H9 (cell line): ENCODE measurements at regions not wholly inside any gene's neighbourhood (a gene's known extent, or its start where the extent isn't known, plus 50 kb on each side); places are given as distances from the start of the nearest gene placed in this dataset.

Experiments
- DNase-seq: peaks from one replicate; pipeline ENCODE4 v3.0.0-alpha.2; 2017
- H2AFZ ChIP-seq: one replicate; pipeline ENCODE4 v1.6.1; 2013; ENCODE audit warnings: mild to moderate bottlenecking, low read length, control low read depth, moderate library complexity
- H2AK5ac ChIP-seq: 2 replicates; pipeline ENCODE4 v1.6.1; 2013; ENCODE audit warnings: low read length, control low read depth, mixed read lengths; ENCODE audit not compliant: insufficient read length
- H2BK120ac ChIP-seq: one replicate; pipeline ENCODE4 v1.6.1; 2013; ENCODE audit warnings: low read depth, mild to moderate bottlenecking, low read length, control low read depth, inconsistent platforms; ENCODE audit not compliant: poor library complexity, severe bottlenecking
- H2BK12ac ChIP-seq: 2 replicates; pipeline ENCODE4 v1.6.1; 2013; ENCODE audit warnings: low read length, control low read depth, mixed read lengths, low read depth; ENCODE audit not compliant: insufficient read length
- H2BK15ac ChIP-seq: 2 replicates; pipeline ENCODE4 v1.6.1; 2013; ENCODE audit warnings: low read depth, low read length, control low read depth
- H2BK20ac ChIP-seq: one replicate; pipeline ENCODE4 v1.6.1; 2013; ENCODE audit warnings: low read depth, mild to moderate bottlenecking, low read length, control low read depth, inconsistent platforms; ENCODE audit not compliant: poor library complexity, severe bottlenecking
- H2BK5ac ChIP-seq: 2 replicates; pipeline ENCODE4 v1.6.1; 2013; ENCODE audit warnings: low read length, control low read depth, mixed read lengths; ENCODE audit not compliant: insufficient read length
- H3K14ac ChIP-seq: 2 replicates; pipeline ENCODE4 v1.6.1; 2013; ENCODE audit warnings: low read length, control low read depth; ENCODE audit not compliant: insufficient read depth
- H3K18ac ChIP-seq: 2 replicates; pipeline ENCODE4 v1.6.1; 2013; ENCODE audit warnings: low read depth, mild to moderate bottlenecking, mixed read lengths, low read length, control low read depth; ENCODE audit not compliant: insufficient read length
- H3K23ac ChIP-seq: 2 replicates; pipeline ENCODE4 v1.6.1; 2013; ENCODE audit warnings: low read length, control low read depth, mixed read lengths, low read depth; ENCODE audit not compliant: insufficient read length
- H3K23me2 ChIP-seq: 2 replicates; pipeline ENCODE4 v1.6.1; 2013; ENCODE audit warnings: low read depth, mild to moderate bottlenecking, mixed read lengths, low read length, control low read depth; ENCODE audit not compliant: insufficient read length, poor library complexity, severe bottlenecking
- H3K27ac ChIP-seq: 2 replicates; pipeline ENCODE4 v1.5.1; 2013; ENCODE audit warnings: low read length, control low read depth, mixed read lengths, low read depth; ENCODE audit not compliant: insufficient read length
- H3K27me3 ChIP-seq: 2 replicates; pipeline ENCODE4 v1.6.1; 2013; ENCODE audit warnings: low read length, control low read depth, inconsistent platforms; ENCODE audit not compliant: insufficient read depth
- H3K4ac ChIP-seq: 2 replicates; pipeline ENCODE4 v1.6.1; 2013; ENCODE audit warnings: low read depth, mild to moderate bottlenecking, control low read depth, inconsistent platforms, low read length, moderate library complexity
- H3K4me1 ChIP-seq: 2 replicates; pipeline ENCODE4 v1.6.1; 2013; ENCODE audit warnings: low read length, control low read depth, inconsistent platforms; ENCODE audit not compliant: insufficient read depth
- H3K4me2 ChIP-seq: 2 replicates; pipeline ENCODE4 v1.6.1; 2013; ENCODE audit warnings: low read length, control low read depth, mixed read lengths; ENCODE audit not compliant: insufficient read length, insufficient read depth
- H3K56ac ChIP-seq: 2 replicates; pipeline ENCODE4 v1.6.1; 2013; ENCODE audit warnings: low read depth, mild to moderate bottlenecking, mixed read lengths, low read length, control low read depth; ENCODE audit not compliant: insufficient read length
- H3K79me1 ChIP-seq: 2 replicates; pipeline ENCODE4 v1.6.1; 2013; ENCODE audit warnings: low read depth, mild to moderate bottlenecking, moderate library complexity, low read length, control low read depth, inconsistent platforms; ENCODE audit not compliant: insufficient read depth, poor library complexity, severe bottlenecking
- H3K79me2 ChIP-seq: 2 replicates; pipeline ENCODE4 v1.6.1; 2013; ENCODE audit warnings: low read length, control low read depth, inconsistent platforms; ENCODE audit not compliant: insufficient read depth
- H3K9ac ChIP-seq: 2 replicates; pipeline ENCODE4 v1.6.1; 2013; ENCODE audit warnings: low read length, control low read depth, mixed read lengths; ENCODE audit not compliant: insufficient read length; ENCODE audit errors: extremely low read depth
- H3K9me3 ChIP-seq: one replicate; pipeline ENCODE4 v1.6.1; 2013; ENCODE audit warnings: low read depth, low read length, inconsistent platforms; ENCODE audit not compliant: control insufficient read depth
- H3T11ph ChIP-seq: one replicate; pipeline ENCODE4 v1.6.1; 2013; ENCODE audit warnings: mild to moderate bottlenecking, low read length, control low read depth, inconsistent platforms
- H4K20me1 ChIP-seq: one replicate; pipeline ENCODE4 v1.6.1; 2013; ENCODE audit not compliant: control insufficient read depth, insufficient read length, insufficient read depth
- H4K5ac ChIP-seq: 2 replicates; pipeline ENCODE4 v1.6.1; 2013; ENCODE audit warnings: low read depth, mild to moderate bottlenecking, mixed read lengths, low read length, control low read depth; ENCODE audit not compliant: insufficient read length
- H4K8ac ChIP-seq: replicated peaks from 2 replicates; pipeline ENCODE4 v1.6.1; 2013; ENCODE audit warnings: low read length, control low read depth, mixed read lengths, low read depth; ENCODE audit not compliant: insufficient read length
- H4K91ac ChIP-seq: 2 replicates; pipeline ENCODE4 v1.6.1; 2013; ENCODE audit warnings: low read depth, mild to moderate bottlenecking, moderate library complexity, mixed read lengths, low read length, control low read depth; ENCODE audit not compliant: insufficient read length
- H3K27ac Mint-ChIP-seq, 3 experiments: 2 replicates in 2 of 3; 3 replicates in 1 of 3; pipeline ENCODE4 v1.8.0; 2020 to 2021; ENCODE audit warnings: mixed read lengths in 3 of 3, mild to moderate bottlenecking in 1 of 3, moderate library complexity in 1 of 3
- H3K27me3 Mint-ChIP-seq: 2 replicates; pipeline ENCODE4 v1.8.0; 2021; ENCODE audit warnings: low read depth, mild to moderate bottlenecking, moderate library complexity, mixed read lengths
- H3K36me3 Mint-ChIP-seq, 3 experiments: 2 replicates in 2 of 3; 3 replicates in 1 of 3; pipeline ENCODE4 v1.8.0; 2020 to 2021; ENCODE audit warnings: low read depth in 3 of 3, mixed read lengths in 3 of 3; ENCODE audit not compliant: insufficient read depth in 1 of 3
- H3K4me1 Mint-ChIP-seq, 2 experiments: 2 replicates each; pipeline ENCODE4 v1.8.0; 2020; ENCODE audit warnings: mixed read lengths in 2 of 2
- H3K4me3 Mint-ChIP-seq, 2 experiments: 2 replicates in 1 of 2; 3 replicates in 1 of 2; pipeline ENCODE4 v1.8.0; 2020 to 2021; ENCODE audit warnings: mild to moderate bottlenecking in 2 of 2, mixed read lengths in 2 of 2, moderate library complexity in 1 of 2
- H3K9me3 Mint-ChIP-seq, 2 experiments: 2 replicates in 1 of 2; 3 replicates in 1 of 2; pipeline ENCODE4 v1.8.0; 2020; ENCODE audit warnings: mild to moderate bottlenecking in 2 of 2, mixed read lengths in 2 of 2, moderate library complexity in 1 of 2
- WGBS: extraction: QIAGEN DNeasy Blood & Tissue Kit; methylation state at CpG from one replicate; pipeline ENCODE4 v1.1.7; 2013; ENCODE audit warnings: missing lambda C conversion rate, low lambda C conversion rate, mixed read lengths; ENCODE audit not compliant: insufficient read length; ENCODE audit errors: extremely low coverage; 5-methylcytosine and 5-hydroxymethylcytosine counted together
- TF ChIP-seq, protein P1 (sequence below): fragments of 200-600 bp; sonication (generic); conservative IDR thresholded peaks from 3 replicates; pipeline ENCODE4 v1.8.0; 2021; ENCODE audit warnings: antibody characterized with exemption, mild to moderate bottlenecking

DNA sequence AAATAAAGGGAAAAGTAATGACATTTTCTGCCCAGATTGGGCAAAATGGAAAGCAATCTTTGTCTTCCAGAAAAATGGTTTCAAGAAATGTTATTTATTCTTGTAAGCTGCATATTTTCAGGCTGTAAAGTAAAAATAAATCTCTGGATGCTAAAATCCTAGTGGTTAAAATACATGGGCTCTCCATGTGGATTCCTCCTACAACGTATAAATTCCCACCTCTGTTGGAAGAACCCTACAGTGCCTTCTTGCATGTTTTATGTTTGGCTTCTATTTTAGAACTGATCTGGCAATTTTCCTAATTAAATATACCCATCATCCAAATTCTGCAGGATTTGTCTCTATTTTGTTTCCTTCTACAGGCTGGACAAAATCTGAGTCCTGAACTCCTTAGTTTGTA is 528.9 kb downstream of the COL12A1 start:
- Histone ChIP-seq H3K79me1 (no peaks in the 10 kb centered on the region), H3K27me3 (no peaks in the 10 kb centered on the region), H2BK15ac (no peak overlapping the region), H2AK5ac (no peak overlapping the region), H4K5ac (no peak overlapping the region), H3K4me1 (no peaks in the 10 kb centered on the region), H3T11ph (no peak overlapping the region), H3K9me3 (no peaks in the 10 kb centered on the region), H3K14ac (no peak overlapping the region), H4K91ac (no peak overlapping the region), H4K20me1 (no peaks in the 10 kb centered on the region), H3K79me2 (no peaks in the 10 kb centered on the region), H2BK20ac (no peak overlapping the region), H2AFZ (no peak overlapping the region), H3K18ac (no peak overlapping the region), H4K8ac (no peak overlapping the region), H3K27ac (no peak overlapping the region), H3K9ac (no peak overlapping the region), H3K23ac (no peak overlapping the region), H3K4ac (no peak overlapping the region), H3K56ac (no peak overlapping the region), H2BK5ac (no peak overlapping the region), H2BK12ac (no peak overlapping the region), H3K4me2 (no peak overlapping the region), H2BK120ac (no peak overlapping the region), H3K23me2 (no peaks in the 10 kb centered on the region)
- Mint-ChIP-seq H3K4me3 (no peak overlapping the region), H3K27me3 (no peaks in the 10 kb centered on the region; the same call in 1 of the 2 replicates), H3K4me1 (no peaks in the 10 kb centered on the region), H3K9me3 (peaks cover 2 to 7% of the 10 kb centered on the region in 2 experiments; a peak in 4 of 5 replicates), H3K27ac (no peak overlapping the region), H3K36me3 (peaks cover 0 to 4% (median 0%) of the 10 kb centered on the region in 3 experiments; a peak in 1 of 7 replicates)
- TF ChIP-seq, protein P1, sequence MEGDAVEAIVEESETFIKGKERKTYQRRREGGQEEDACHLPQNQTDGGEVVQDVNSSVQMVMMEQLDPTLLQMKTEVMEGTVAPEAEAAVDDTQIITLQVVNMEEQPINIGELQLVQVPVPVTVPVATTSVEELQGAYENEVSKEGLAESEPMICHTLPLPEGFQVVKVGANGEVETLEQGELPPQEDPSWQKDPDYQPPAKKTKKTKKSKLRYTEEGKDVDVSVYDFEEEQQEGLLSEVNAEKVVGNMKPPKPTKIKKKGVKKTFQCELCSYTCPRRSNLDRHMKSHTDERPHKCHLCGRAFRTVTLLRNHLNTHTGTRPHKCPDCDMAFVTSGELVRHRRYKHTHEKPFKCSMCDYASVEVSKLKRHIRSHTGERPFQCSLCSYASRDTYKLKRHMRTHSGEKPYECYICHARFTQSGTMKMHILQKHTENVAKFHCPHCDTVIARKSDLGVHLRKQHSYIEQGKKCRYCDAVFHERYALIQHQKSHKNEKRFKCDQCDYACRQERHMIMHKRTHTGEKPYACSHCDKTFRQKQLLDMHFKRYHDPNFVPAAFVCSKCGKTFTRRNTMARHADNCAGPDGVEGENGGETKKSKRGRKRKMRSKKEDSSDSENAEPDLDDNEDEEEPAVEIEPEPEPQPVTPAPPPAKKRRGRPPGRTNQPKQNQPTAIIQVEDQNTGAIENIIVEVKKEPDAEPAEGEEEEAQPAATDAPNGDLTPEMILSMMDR: no peak
- DNase-seq: no peak
- no CpG with 5 or more reads among the region's 1 CpG for WGBS
